Limb (tissue), 2 donors: ENCODE measurements at regions not wholly inside any gene's neighbourhood (a gene's known extent, or its start where the extent isn't known, plus 50 kb on each side); places are given as distances from the start of the nearest gene placed in this dataset.
"Not testable (repeated sequence)": the region's sequence is repeated elsewhere in the genome, so short reads cannot be mapped to it uniquely, and the experiment has no call there.

Experiments used
- DNase-seq, 2 donors: peaks; one replicate each; pipeline ENCODE4 v3.0.0-alpha.2; 2016; ENCODE audit errors: extremely low spot score in 2 of 2

GRCh38 chr7:36065563-36066342 lies 87.3 kb upstream of the EEPD1 start:
- not testable (repeated sequence) for DNase-seq

DNA sequence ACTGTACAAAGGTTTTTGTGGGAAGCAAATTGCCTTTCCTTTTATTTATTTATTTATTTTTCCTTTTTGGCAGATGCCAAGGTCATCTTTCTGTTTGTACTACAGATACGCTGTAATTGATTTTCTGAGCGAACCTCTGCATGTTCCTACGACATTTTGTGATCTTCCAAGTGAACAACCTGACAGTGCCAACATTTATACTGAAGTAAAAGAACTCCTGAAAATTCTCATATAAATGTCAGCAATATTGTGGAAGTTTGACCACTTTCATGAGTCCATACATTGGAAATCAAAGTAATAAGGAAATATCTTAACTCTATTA lies 86.8 kb upstream of the EEPD1 start:
- DNase-seq = no peak

- no peak for DNase-seq
Measured at GRCh38 chr7:36070230-36070629, 82.8 kb upstream of the EEPD1 start.

GRCh38 chr7:36071605-36072004 lies 81.4 kb upstream of the EEPD1 start:
- DNase-seq = no peak

- no peak for DNase-seq
Measured at GRCh38 chr7:36072620-36073019, 80.4 kb upstream of the EEPD1 start.

GRCh38 chr7:36075561-36075960 lies 77.5 kb upstream of the EEPD1 start:
- DNase-seq = no peak

GRCh38 chr7:36076074-36076473 lies 77.0 kb upstream of the EEPD1 start:
- DNase-seq = no peak

GRCh38 chr7:36078816-36079360 lies 74.2 kb upstream of the EEPD1 start:
- no peak for DNase-seq

GRCh38 chr7:36079446-36080025 lies 73.5 kb upstream of the EEPD1 start:
- no peak for DNase-seq

GRCh38 chr7:36080843-36081242 lies 72.2 kb upstream of the EEPD1 start:
- DNase-seq = no peak

GRCh38 chr7:36082216-36082615 lies 70.8 kb upstream of the EEPD1 start:
- no peak for DNase-seq

DNA sequence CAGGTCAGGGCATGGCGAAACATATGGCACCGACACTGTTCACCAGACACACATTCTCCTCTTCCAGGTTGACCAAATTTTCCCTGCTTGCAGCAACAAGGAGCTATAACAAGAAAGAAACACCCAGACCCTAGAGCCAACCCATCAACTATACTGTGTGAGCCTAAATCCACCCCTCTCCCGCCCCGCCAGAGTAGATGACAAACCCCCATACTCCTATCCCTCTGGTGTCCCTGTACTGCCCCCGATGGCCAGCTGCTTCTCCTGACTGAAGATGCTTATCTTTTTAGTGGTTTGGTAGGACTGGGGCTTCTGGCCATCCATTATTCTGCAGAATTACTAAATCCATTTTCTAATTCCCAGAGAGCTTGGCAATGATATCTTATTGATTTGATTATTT lies 70.1 kb upstream of the EEPD1 start:
- DNase-seq = no peak

DNA sequence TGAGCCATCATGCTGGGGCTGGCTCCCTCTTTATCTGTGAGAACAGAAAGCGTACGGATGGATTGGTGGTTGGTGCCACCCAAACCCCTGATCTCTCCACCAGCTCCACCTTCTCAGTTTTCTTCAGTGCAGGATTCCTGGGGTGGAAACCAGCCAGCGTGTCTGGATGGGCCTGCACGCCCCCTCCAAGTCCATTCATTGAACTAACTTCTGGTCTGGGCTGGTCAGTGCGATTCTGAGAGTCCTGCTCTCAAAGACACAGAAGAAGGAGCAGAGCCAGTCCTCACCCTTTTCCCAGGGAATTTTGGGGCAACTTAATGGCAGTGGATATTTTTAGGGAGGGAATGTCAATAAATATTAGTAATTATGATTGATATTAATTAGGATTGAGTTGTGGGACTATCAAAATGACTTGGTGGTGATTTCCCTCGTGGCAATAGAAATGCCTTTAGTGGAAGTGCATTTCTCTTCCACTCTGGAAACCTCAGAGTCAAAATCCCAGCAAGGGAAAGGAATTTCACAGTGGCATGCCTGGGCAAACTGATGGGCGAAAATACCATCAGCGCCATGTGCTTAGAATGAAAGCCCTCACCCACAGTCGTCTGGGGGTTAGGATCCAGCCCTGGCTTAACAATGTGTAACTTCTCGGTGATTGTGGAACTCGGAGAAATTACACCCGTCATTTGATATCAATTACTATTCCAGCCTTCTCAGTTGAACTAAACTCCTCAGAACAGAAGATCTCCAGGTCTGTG lies 69.3 kb upstream of the EEPD1 start:
- DNase-seq = no peak

GRCh38 chr7:36084485-36085091 lies 68.5 kb upstream of the EEPD1 start:
- DNase-seq = peak in 1 of 2 donors; percentile 64

DNA sequence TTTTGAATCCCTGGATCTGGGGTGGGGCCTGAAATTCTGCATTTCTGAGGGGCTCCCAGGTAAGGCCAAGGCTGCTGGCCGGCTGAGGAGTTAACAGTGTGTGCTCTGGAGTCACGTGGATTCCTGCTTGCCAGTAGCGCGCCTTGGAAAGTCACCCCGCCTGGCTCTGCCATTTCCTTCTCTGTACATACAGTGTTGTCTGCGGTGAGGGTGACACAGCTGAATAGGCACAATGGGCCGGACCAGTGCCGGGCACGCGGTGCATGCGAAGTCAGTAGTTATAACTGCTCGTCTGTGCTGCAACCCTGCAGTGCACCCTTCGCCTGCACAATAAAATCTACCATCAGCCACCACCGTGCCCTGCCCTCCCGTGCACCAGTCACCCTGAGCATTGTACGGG lies 68.0 kb upstream of the EEPD1 start:
- no peak for DNase-seq

- no peak for DNase-seq
Measured at GRCh38 chr7:36086571-36086970, 66.5 kb upstream of the EEPD1 start.

GRCh38 chr7:36088553-36088952 lies 64.5 kb upstream of the EEPD1 start:
- DNase-seq = no peak

GRCh38 chr7:36088966-36089365 lies 64.1 kb upstream of the EEPD1 start:
- DNase-seq = no peak

- no peak for DNase-seq
Measured at GRCh38 chr7:36090976-36091873, 61.8 kb upstream of the EEPD1 start.

DNA sequence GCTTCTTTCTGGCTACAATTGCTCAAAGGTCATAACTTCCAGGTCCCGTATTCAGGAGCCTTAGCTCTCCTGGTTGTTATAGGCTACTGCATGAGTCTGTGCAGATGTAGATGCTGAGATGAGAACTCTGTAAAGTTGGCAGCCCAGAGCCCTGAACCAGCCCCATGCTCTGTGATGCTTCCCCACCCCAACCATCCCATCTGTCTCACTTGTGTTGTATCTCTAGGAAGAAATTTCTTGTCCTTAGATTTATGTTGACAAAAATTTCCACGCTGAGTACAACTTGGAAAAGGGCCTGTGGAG lies 61.2 kb upstream of the EEPD1 start:
- DNase-seq = no peak

GRCh38 chr7:36092221-36092771 lies 60.8 kb upstream of the EEPD1 start:
- DNase-seq = no peak
